Heart right ventricle (tissue), 16 donors: ENCODE measurements at regions not wholly inside any gene's neighbourhood (a gene's known extent, or its start where the extent isn't known, plus 50 kb on each side); places are given as distances from the start of the nearest gene placed in this dataset.

ENCODE experiments used
- ATAC-seq, 8 donors: fragments of 200-7000 bp; cut with Tn5 transposase; one replicate each; pipeline ENCODE4 v1.9.1; 2020; ENCODE audit warnings: mild to moderate bottlenecking in 8 of 8, moderate library complexity in 8 of 8, moderate number of reproducible peaks in 1 of 8
- DNase-seq, 2 donors: peaks; one replicate each; pipeline ENCODE4 v3.0.0-alpha.2; 2020
- H3K27ac ChIP-seq, 10 donors: fragments of 200-600 bp; sonication (generic) in 2 of 10; one replicate each; pipeline versions ENCODE4 v1.5.0 to v1.8.0; 2020 to 2022; ENCODE audit warnings: mild to moderate bottlenecking in 3 of 10
- H3K27me3 ChIP-seq, 7 donors: fragments of 200-600 bp; one replicate each; pipeline ENCODE4 v1.8.0; 2021 to 2022; ENCODE audit warnings: mild to moderate bottlenecking in 2 of 7
- H3K36me3 ChIP-seq, 9 donors: fragments of 200-600 bp; sonication (generic) in 1 of 9; one replicate each; pipeline versions ENCODE4 v1.5.0 to v1.8.0; 2020 to 2022; ENCODE audit warnings: mild to moderate bottlenecking in 2 of 9
- H3K4me1 ChIP-seq, 9 donors: fragments of 200-600 bp; sonication (generic) in 1 of 9; one replicate each; pipeline versions ENCODE4 v1.5.0 to v1.8.0; 2020 to 2022; ENCODE audit warnings: mild to moderate bottlenecking in 4 of 9
- H3K4me3 ChIP-seq, 10 donors: fragments of 200-600 bp; sonication (generic) in 2 of 10; one replicate each; pipeline versions ENCODE4 v1.5.0 to v1.8.0; 2020 to 2022; ENCODE audit warnings: mild to moderate bottlenecking in 7 of 10, moderate library complexity in 2 of 10
- H3K9me3 ChIP-seq, 11 donors: fragments of 200-600 bp in 10 of 11; sonication (generic) in 2 of 11; one replicate each; pipeline versions ENCODE4 v1.5.0 to v1.8.0; 2013 to 2022; ENCODE audit warnings: mild to moderate bottlenecking in 2 of 11, control low read depth in 1 of 11, moderate library complexity in 1 of 11
- CTCF ChIP-seq, 9 donors: fragments of 200-600 bp; sonication (generic) in 2 of 9; IDR thresholded peaks; one replicate each; pipeline versions ENCODE4 v1.5.0 to v1.8.0; 2021 to 2022; ENCODE audit warnings: antibody characterized with exemption in 9 of 9, mild to moderate bottlenecking in 5 of 9, moderate library complexity in 1 of 9
- whole genome bisulfite sequencing, 2 donors: extraction: QIAGEN DNeasy Blood & Tissue Kit; methylation state at CpG; one replicate each; pipeline ENCODE4 v1.1.7; 2013; ENCODE audit warnings: inconsistent platforms in 1 of 2; 5-methylcytosine and 5-hydroxymethylcytosine counted together
- intact Hi-C, 10 donors: fragments of 100-400 bp; cut with DNase I; formaldehyde crosslinking; loops; one replicate each; pipeline versions ENCODE4 v1.11.1 to v1.14.2; 2022
- donor health status: Arrhythmogenic right ventricular cardiomyopathy.
- donor health status: ischemic (EF 13 %, LVEDD 7.1; RV severe dilation, severe dysfunction).
- donor health status: healthy with polysubstance abuse.
- donor health status: DM: no; HTN: yes; CAD: no.
- donor health status: DM: no; HTN: no; CAD: no.
- donor health status: ischemic (EF 25% LVEDD 6.9; RV normal size, moderate dysfunction).
- donor health status: ischemic (EF 25% LVEDD 5.7; RV mildly dilated, moderate dysfunction).
- donor health status: healthy.
- donor health status: DM: yes; HTN: yes; CAD: no.
- donor health status: Ischemic cardiomyopathy.
- donor health status: ischemic (EF 35%, LVEDD 5.7; RV mildly dilated, moderate dysfunction).
- donor health status: nonischemic (EF 11% LVEDD 7.7; RV severe dilation, severe dysfunction).
- donor health status: DM: yes; HTN: yes; CAD: no.
- donor health status: PGD.
- donor health status: ischemic (EF 29% LVEDD 5.4; RV normal size, mild dysfunction).
- donor health status: nonischemic (EF 23%, LVEDD 6.1; RV moderate dilation, normal function).

- TF ChIP-seq CTCF (IDR thresholded peaks at IDR 0.05), result no peak
- DNase-seq, result no peak
Observed at GRCh38 chr5:167731951-167732350, 559.5 kb upstream of the WWC1 start.

GRCh38 chr5:167732499-167732898 lies 558.9 kb upstream of the WWC1 start:
- intact Hi-C loops, result no loop called here
- no peak for TF ChIP-seq CTCF (IDR thresholded peaks at IDR 0.05)
- Histone ChIP-seq H3K9me3 (no peaks in the 10 kb centered on the region), H3K4me3 (no peak overlapping the region), H3K27ac (no peak overlapping the region), H3K4me1 (peaks cover 0 to 5% (median 0%) of the 10 kb centered on the region in 9 donors), H3K36me3 (no peaks in the 10 kb centered on the region), H3K27me3 (peaks cover 0 to 2% (median 0%) of the 10 kb centered on the region in 7 donors)
- WGBS, 2 donors, result 86 to 90% methylated on average over 2 of the region's 2 CpGs
- DNase-seq, result no peak
- ATAC-seq, result no peak

More at GRCh38 chr5:167731951-167732350, 559.5 kb upstream of the WWC1 start:
- no peak overlapping the region for H3K27ac ChIP-seq
- H3K4me1 ChIP-seq, result peaks cover 0 to 5% (median 0%) of the 10 kb centered on the region in 9 donors
- no peaks in the 10 kb centered on the region for H3K27me3 ChIP-seq
- ATAC-seq, result no peak
- no peak overlapping the region for H3K4me3 ChIP-seq
- no peaks in the 10 kb centered on the region for H3K9me3 ChIP-seq
- 95 to 97% methylated on average over 1 of the region's 1 CpG for WGBS, 2 donors
- no peaks in the 10 kb centered on the region for H3K36me3 ChIP-seq
- intact Hi-C loops, result no loop called here

GRCh38 chr5:167736992-167737391 lies 554.5 kb upstream of the WWC1 start:
- Histone ChIP-seq H3K27ac (no peak overlapping the region), H3K4me1 (no peaks in the 10 kb centered on the region), H3K27me3 (peaks cover 0 to 4% (median 0%) of the 10 kb centered on the region in 7 donors), H3K36me3 (no peaks in the 10 kb centered on the region), H3K4me3 (peak overlapping the region in 2 of 10 donors; percentile 7 to 13), H3K9me3 (peaks cover 0 to 9% (median 0%) of the 10 kb centered on the region in 11 donors)
- intact Hi-C loops, result no loop called here
- ATAC-seq (peak in 4 of 8 donors; percentile 40 to 82 (median 66)), DNase-seq (no peak)
- no peak for TF ChIP-seq CTCF (IDR thresholded peaks at IDR 0.05)
- 83 to 87% methylated on average over 12 of the region's 12 CpGs for WGBS, 2 donors

GRCh38 chr5:167743695-167744464 lies 547.6 kb upstream of the WWC1 start:
- DNase-seq, result no peak
- no peaks in the 10 kb centered on the region for H3K36me3 ChIP-seq
- ATAC-seq, result no peak
- intact Hi-C loops, result no loop called here
- H3K27ac ChIP-seq, result no peak overlapping the region
- H3K4me3 ChIP-seq, result no peak overlapping the region
- H3K9me3 ChIP-seq, result peaks cover 0 to 2% (median 0%) of the 10 kb centered on the region in 11 donors
- WGBS, 2 donors, result 57 to 65% methylated on average over 4 of the region's 4 CpGs
- TF ChIP-seq CTCF (IDR thresholded peaks at IDR 0.05), result no peak
- peaks cover 0 to 3% (median 0%) of the 10 kb centered on the region in 7 donors for H3K27me3 ChIP-seq
- no peaks in the 10 kb centered on the region for H3K4me1 ChIP-seq
